ENCODE measurements at regions not wholly inside any gene's neighbourhood (a gene's known extent, or its start where the extent isn't known, plus 50 kb on each side); places are given as distances from the start of the nearest gene placed in this dataset.

- no peak for TF ChIP-seq POLR2A (IDR thresholded peaks at IDR 0.05)
- no peak for TF ChIP-seq CTCF (IDR thresholded peaks at IDR 0.05)
Measured at GRCh38 chr1:192941722-192942411, 117.3 kb downstream of the UCHL5 start.
